Cardiac muscle cell (in vitro differentiated cells and primary cell): ENCODE measurements at regions not wholly inside any gene's neighbourhood (a gene's known extent, or its start where the extent isn't known, plus 50 kb on each side); places are given as distances from the start of the nearest gene placed in this dataset.
"Not testable (repeated sequence)": the region's sequence is repeated elsewhere in the genome, so short reads cannot be mapped to it uniquely, and the experiment has no call there.

Experiments used
- DNase-seq, 2 donors: peaks; one replicate each; pipeline versions ENCODE4 v3.0.0 to v3.0.0-alpha.2; 2010 to 2017; ENCODE audit warnings: low read depth in 1 of 2, low spot score in 1 of 2
- H3K27ac ChIP-seq: fragments of 200-600 bp; sonication (generic); 2 replicates; pipeline ENCODE4 v1.5.1; 2016
- H3K27me3 ChIP-seq: fragments of 200-600 bp; sonication (generic); 2 replicates; pipeline ENCODE4 v1.6.0; 2016; ENCODE audit warnings: control low read depth
- H3K36me3 ChIP-seq: fragments of 200-600 bp; sonication (generic); 2 replicates; pipeline ENCODE4 v1.5.1; 2016; ENCODE audit warnings: control low read depth
- H3K4me1 ChIP-seq: fragments of 200-600 bp; sonication (generic); 2 replicates; pipeline ENCODE4 v1.8.1; 2017; ENCODE audit warnings: low read depth, mild to moderate bottlenecking, mixed run types
- H3K4me3 ChIP-seq: fragments of 200-600 bp; sonication (generic); 2 replicates; pipeline ENCODE4 v1.5.1; 2016; ENCODE audit warnings: mild to moderate bottlenecking
- H3K9me3 ChIP-seq: fragments of 200-600 bp; sonication (generic); 2 replicates; pipeline ENCODE4 v1.5.1; 2017; ENCODE audit warnings: low read depth, mild to moderate bottlenecking, control low read depth
- TF ChIP-seq, protein P1 (sequence below): IDR thresholded peaks from 2 replicates; pipeline ENCODE4 v1.5.1; 2012; ENCODE audit warnings: low read depth, mild to moderate bottlenecking, low read length

DNA sequence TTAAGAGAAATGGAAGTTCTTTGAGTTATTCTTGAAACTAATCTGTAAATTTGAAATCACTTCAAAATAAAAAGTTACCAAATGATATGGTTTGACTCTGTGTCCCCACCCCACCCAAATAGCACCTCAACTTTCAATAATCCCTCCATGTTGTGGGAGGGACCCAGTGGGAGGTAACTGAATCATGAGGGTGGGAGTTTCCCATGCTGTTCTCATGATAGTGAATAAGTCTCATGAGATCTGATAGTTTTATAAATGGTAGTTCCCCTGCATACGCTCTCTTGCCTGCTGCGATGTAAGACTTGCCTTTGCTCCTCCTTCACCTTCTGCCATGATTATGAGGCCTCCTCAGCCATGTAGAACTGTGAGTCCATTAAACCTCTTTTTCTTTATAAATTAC lies 690.7 kb upstream of the ZNF385D start:
- Histone ChIP-seq H3K27me3 (no peaks in the 10 kb centered on the region), H3K9me3 (no peaks in the 10 kb centered on the region), H3K4me3 (no peak overlapping the region), H3K27ac (no peak overlapping the region), H3K4me1 (no peaks in the 10 kb centered on the region), H3K36me3 (no peaks in the 10 kb centered on the region)
- no peak for DNase-seq
- TF ChIP-seq, protein P1, sequence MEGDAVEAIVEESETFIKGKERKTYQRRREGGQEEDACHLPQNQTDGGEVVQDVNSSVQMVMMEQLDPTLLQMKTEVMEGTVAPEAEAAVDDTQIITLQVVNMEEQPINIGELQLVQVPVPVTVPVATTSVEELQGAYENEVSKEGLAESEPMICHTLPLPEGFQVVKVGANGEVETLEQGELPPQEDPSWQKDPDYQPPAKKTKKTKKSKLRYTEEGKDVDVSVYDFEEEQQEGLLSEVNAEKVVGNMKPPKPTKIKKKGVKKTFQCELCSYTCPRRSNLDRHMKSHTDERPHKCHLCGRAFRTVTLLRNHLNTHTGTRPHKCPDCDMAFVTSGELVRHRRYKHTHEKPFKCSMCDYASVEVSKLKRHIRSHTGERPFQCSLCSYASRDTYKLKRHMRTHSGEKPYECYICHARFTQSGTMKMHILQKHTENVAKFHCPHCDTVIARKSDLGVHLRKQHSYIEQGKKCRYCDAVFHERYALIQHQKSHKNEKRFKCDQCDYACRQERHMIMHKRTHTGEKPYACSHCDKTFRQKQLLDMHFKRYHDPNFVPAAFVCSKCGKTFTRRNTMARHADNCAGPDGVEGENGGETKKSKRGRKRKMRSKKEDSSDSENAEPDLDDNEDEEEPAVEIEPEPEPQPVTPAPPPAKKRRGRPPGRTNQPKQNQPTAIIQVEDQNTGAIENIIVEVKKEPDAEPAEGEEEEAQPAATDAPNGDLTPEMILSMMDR, result no peak

DNA sequence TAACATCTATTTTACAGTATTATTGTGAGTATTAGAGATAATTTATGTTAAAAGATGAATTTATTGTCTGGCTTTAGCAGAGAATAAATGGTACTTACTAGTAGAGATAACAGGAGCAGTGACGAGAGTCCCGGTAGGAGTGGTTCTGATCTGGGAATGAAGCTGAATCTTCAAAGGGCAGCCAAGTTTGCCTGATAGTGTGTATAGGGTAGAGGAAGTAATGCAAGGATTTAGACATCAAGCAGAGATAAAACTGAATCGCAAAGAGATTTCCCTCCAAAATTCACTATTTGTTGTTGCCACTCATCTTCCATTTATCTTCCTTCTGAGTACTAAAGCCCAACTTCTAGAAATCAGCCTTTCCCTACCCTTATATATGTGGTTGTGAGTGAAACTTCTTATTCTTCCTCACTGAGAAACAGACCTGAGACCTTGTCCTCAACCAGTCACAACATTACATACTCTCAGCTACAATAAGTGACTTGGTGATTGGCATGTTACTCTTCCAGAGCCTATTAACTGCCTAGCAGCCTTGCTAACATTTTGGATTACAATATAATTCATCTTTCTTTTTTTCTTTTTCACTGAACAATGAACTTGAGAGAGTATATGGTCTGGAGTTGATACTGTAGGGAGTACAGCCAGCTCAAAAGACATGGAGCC lies 692.7 kb upstream of the ZNF385D start:
- Histone ChIP-seq H3K36me3 (no peaks in the 10 kb centered on the region), H3K9me3 (no peaks in the 10 kb centered on the region), H3K27me3 (no peaks in the 10 kb centered on the region), H3K4me3 (no peak overlapping the region), H3K27ac (no peak overlapping the region), H3K4me1 (no peaks in the 10 kb centered on the region)
- TF ChIP-seq, protein P1, result no peak
- no peak for DNase-seq

DNA sequence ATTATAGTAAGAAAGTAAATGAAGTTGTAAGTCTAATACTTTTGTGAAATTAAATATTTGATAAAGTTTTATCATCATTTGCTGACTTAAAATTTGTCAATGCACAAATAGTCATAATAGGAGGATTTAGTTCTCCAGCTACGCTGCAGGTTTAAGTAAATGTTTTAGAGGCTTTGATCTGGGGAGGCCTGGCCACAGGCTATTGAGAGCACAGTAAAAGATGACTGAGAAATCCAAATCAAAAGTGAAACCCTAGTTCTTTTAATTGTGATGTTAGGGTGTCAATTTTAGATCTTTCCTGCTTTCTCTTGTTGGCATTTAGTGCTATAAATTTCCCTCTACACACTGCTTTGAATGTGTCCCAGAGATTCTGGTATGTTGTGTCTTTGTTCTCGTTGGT lies 694.3 kb upstream of the ZNF385D start:
- DNase-seq, H3K9me3 ChIP-seq, H3K27ac ChIP-seq, H3K4me3 ChIP-seq, H3K27me3 ChIP-seq, H3K36me3 ChIP-seq, H3K4me1 ChIP-seq: not testable (repeated sequence)

- Histone ChIP-seq H3K36me3 (no peaks in the 10 kb centered on the region), H3K4me1 (no peaks in the 10 kb centered on the region), H3K4me3 (no peak overlapping the region), H3K27me3 (no peaks in the 10 kb centered on the region), H3K27ac (no peak overlapping the region), H3K9me3 (no peaks in the 10 kb centered on the region)
- TF ChIP-seq, protein P1, result no peak
- peak in 1 of 2 donors; percentile 28 for DNase-seq
These were observed 699.9 kb upstream of the ZNF385D start for GRCh38 chr3:22450786-22451400.

DNA sequence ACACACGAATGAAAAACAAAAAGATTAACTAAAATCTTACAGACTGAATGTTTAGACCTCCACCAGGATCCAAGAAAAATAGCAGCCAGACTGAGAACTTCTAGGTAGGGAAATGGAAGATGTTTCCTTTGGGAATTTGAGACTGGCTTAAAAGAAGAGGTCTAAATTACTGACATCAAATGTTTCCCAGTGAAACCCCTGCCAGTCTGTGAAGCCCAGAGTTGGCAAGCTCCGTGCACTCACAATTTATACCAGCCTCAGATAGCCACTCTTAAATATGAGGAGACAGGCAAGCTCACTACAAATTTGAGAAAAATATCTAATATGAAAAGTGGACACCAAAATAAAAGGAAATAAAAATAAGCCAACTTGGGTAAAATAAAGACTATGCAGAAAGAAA lies 700.5 kb upstream of the ZNF385D start:
- Histone ChIP-seq H3K27me3 (no peaks in the 10 kb centered on the region), H3K27ac (no peak overlapping the region), H3K36me3 (no peaks in the 10 kb centered on the region), H3K4me3 (no peak overlapping the region), H3K9me3 (no peaks in the 10 kb centered on the region), H3K4me1 (no peaks in the 10 kb centered on the region)
- no peak for DNase-seq
- TF ChIP-seq, protein P1, result no peak

- Histone ChIP-seq H3K36me3 (no peaks in the 10 kb centered on the region), H3K27ac (no peak overlapping the region), H3K4me1 (no peaks in the 10 kb centered on the region), H3K4me3 (no peak overlapping the region), H3K9me3 (no peaks in the 10 kb centered on the region), H3K27me3 (no peaks in the 10 kb centered on the region)
- TF ChIP-seq, protein P1, result no peak
- DNase-seq, result peak in 1 of 2 donors; percentile 10
These were observed 703.0 kb upstream of the ZNF385D start for GRCh38 chr3:22453906-22454535.
